Endothelial cell (in vitro differentiated cells): ENCODE measurements at regions not wholly inside any gene's neighbourhood (a gene's known extent, or its start where the extent isn't known, plus 50 kb on each side); places are given as distances from the start of the nearest gene placed in this dataset.

Source experiments
- DNase-seq: peaks from one replicate; pipeline ENCODE4 v3.0.0; 2021; ENCODE audit warnings: low spot score
- H3K27ac Mint-ChIP-seq: one replicate; pipeline ENCODE4 v1.8.0; 2021; ENCODE audit warnings: mixed read lengths, inconsistent platforms; ENCODE audit not compliant: unreplicated experiment
- H3K27me3 Mint-ChIP-seq: one replicate; pipeline ENCODE4 v1.8.0; 2021; ENCODE audit warnings: mild to moderate bottlenecking, moderate library complexity, mixed read lengths, inconsistent platforms; ENCODE audit not compliant: unreplicated experiment
- H3K36me3 Mint-ChIP-seq: one replicate; pipeline ENCODE4 v1.8.0; 2021; ENCODE audit warnings: mild to moderate bottlenecking, low read depth, mixed read lengths, inconsistent platforms; ENCODE audit not compliant: unreplicated experiment
- H3K4me1 Mint-ChIP-seq: one replicate; pipeline ENCODE4 v1.8.0; 2021; ENCODE audit warnings: mild to moderate bottlenecking, mixed read lengths, inconsistent platforms; ENCODE audit not compliant: unreplicated experiment
- H3K4me3 Mint-ChIP-seq: one replicate; pipeline ENCODE4 v1.8.0; 2021; ENCODE audit warnings: mild to moderate bottlenecking, mixed read lengths, inconsistent platforms; ENCODE audit not compliant: unreplicated experiment
- H3K9me3 Mint-ChIP-seq: one replicate; pipeline ENCODE4 v1.8.0; 2021; ENCODE audit warnings: mixed read lengths, inconsistent platforms; ENCODE audit not compliant: unreplicated experiment
- TF ChIP-seq, protein P1 (sequence below): fragments of 200-600 bp; sonication (generic); IDR thresholded peaks from one replicate; pipeline ENCODE4 v1.5.0; 2021; ENCODE audit warnings: antibody characterized with exemption; ENCODE audit not compliant: unreplicated experiment

DNA sequence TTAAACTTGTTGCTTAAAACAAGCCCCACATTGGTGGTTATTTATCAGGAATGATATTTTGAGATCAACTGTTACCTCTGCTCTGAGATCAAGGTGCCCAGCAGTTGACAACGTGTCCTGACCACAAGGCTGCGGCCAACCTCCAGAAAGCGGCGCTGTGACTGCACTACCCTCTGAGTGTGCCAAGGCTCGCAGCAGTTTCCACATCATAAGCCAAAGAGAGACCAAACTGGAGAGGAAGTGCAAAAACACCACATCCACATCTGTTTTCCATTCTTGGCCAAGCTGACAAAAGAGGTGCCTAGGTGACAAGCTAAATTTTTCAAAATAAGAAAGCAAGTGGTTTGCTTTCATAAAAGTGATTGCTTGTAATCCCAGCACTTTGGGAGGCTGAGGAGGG lies 410.8 kb upstream of the POU3F3 start:
- no peak overlapping the region for H3K4me3 Mint-ChIP-seq
- H3K9me3 Mint-ChIP-seq, result no peaks in the 10 kb centered on the region
- peaks cover under 1% of the 10 kb centered on the region for H3K4me1 Mint-ChIP-seq
- H3K27ac Mint-ChIP-seq, result no peak overlapping the region
- no peak for DNase-seq
- H3K36me3 Mint-ChIP-seq, result no peaks in the 10 kb centered on the region
- TF ChIP-seq, protein P1, sequence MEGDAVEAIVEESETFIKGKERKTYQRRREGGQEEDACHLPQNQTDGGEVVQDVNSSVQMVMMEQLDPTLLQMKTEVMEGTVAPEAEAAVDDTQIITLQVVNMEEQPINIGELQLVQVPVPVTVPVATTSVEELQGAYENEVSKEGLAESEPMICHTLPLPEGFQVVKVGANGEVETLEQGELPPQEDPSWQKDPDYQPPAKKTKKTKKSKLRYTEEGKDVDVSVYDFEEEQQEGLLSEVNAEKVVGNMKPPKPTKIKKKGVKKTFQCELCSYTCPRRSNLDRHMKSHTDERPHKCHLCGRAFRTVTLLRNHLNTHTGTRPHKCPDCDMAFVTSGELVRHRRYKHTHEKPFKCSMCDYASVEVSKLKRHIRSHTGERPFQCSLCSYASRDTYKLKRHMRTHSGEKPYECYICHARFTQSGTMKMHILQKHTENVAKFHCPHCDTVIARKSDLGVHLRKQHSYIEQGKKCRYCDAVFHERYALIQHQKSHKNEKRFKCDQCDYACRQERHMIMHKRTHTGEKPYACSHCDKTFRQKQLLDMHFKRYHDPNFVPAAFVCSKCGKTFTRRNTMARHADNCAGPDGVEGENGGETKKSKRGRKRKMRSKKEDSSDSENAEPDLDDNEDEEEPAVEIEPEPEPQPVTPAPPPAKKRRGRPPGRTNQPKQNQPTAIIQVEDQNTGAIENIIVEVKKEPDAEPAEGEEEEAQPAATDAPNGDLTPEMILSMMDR, result no peak
- peaks cover 2% of the 10 kb centered on the region for H3K27me3 Mint-ChIP-seq

DNA sequence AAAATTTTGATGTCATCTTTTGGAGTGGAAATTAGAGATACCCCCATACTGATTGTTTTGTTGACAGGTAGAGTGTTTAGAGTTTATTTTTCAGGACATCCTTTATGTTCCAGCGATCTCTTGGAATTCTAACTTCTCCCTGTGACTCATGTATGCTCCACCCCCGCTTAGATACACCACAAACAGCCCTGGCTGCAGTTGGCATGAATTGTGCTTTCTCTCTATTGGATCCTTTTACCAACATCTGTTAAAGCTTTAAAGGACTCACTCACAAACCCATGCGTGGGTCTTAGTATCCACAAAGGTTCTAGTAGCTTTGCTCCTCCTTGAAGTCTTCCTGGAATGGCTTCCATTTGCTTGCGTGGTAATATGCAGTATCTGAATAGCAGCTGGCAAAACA lies 409.5 kb upstream of the POU3F3 start:
- DNase-seq, result no peak
- H3K27me3 Mint-ChIP-seq, result peaks cover 2% of the 10 kb centered on the region

DNA sequence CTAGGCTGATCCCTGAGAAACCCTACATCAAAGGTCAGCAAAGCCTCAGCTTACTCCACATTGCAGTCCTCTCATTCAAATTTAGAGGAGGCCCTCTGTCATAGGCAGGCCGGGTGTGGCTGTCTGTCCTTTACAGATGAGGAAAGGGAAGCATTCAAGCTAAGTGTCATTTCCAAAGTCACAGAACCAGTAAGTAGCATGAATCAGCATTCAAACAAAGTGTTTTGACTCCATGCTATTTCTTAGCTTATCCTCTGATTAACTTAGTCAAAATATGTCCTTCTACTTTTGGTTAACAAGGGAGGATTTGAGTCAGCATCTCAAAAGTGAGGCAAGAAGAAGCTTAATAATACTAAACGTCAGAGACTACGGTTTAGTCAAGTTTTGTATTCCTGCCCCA lies 409.0 kb upstream of the POU3F3 start:
- H3K27me3 Mint-ChIP-seq, result peaks cover 3% of the 10 kb centered on the region
- H3K9me3 Mint-ChIP-seq, result no peaks in the 10 kb centered on the region
- no peak overlapping the region for H3K27ac Mint-ChIP-seq
- no peaks in the 10 kb centered on the region for H3K36me3 Mint-ChIP-seq
- no peak for DNase-seq
- TF ChIP-seq, protein P1, result no peak
- H3K4me3 Mint-ChIP-seq, result no peak overlapping the region
- peaks cover 14% of the 10 kb centered on the region for H3K4me1 Mint-ChIP-seq

More for the DNA sequence above, 409.5 kb upstream of the POU3F3 start:
- Mint-ChIP-seq H3K27ac (no peak overlapping the region), H3K9me3 (no peaks in the 10 kb centered on the region), H3K4me3 (no peak overlapping the region), H3K36me3 (no peaks in the 10 kb centered on the region), H3K4me1 (peaks cover 10% of the 10 kb centered on the region)
- TF ChIP-seq, protein P1, result no peak

DNA sequence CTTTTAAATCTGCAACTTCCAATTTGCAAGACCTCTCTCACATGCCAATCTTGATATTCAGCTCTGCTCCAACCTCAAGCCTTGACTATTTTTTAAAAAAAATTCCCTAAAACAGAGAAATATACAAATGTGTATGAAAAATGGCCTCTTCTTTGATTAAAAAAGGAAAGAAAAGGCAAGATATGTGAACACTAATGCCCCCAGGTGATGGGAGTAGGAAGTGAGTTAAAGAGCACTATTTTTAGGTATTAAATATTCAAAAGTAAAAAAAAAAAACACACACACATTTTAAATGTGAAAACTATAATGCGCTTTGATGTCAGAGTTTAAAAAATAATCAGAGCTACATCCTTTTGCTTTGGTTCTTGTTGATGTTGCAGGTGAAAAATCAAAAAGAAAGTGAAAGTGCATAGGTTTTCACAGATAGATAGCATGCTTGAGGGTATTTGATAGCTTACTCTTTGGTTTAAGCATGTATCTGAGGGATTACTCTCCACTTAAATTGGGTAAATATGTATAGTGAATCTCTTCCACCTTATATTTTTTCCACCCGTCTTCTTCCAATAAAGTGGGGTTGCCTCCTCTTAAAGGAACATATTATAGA lies 406.0 kb upstream of the POU3F3 start:
- Mint-ChIP-seq H3K4me1 (peaks cover 18% of the 10 kb centered on the region), H3K27me3 (peaks cover 3% of the 10 kb centered on the region), H3K4me3 (no peak overlapping the region), H3K36me3 (no peaks in the 10 kb centered on the region), H3K27ac (no peak overlapping the region), H3K9me3 (no peaks in the 10 kb centered on the region)
- no peak for DNase-seq
- TF ChIP-seq, protein P1, result peak; percentile 47

DNA sequence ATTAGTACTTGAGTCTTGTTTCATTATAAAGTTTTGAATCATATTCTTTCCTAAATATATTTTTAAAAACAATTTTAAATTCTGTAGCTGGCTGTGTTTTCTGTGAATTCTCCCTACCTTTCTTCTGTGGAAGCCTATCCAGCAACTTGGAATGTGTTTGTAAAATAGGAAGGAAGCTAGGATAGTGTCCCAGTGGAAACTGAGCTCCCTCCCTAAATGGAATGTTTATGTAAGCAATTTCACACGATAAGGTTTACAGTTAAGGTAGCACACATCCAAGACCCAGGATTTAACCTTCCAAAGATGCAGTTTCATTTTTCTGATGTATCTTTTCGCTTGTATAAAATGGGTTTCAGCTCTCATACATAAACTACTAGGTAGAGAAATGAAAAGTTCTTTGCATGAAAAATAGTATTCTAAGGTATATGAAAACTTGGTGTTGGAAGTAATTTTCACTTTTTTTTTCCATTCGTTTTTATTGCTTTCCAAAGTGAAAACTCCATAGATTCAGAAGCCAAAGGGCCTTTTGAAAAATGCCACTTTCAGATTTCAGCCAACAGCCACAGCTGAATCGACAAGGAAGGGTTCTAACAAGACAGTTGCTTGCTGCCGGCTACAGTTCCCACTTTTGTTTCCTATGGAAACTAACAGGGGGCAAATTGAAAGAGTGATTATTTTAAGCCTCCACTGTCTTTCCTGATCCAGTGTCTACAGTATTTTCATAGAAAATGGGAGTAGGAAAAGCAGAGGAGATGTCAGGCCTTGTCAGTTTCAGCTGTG lies 405.1 kb upstream of the POU3F3 start:
- H3K4me3 Mint-ChIP-seq, result no peak overlapping the region
- H3K27me3 Mint-ChIP-seq, result peaks cover 3% of the 10 kb centered on the region
- no peak for DNase-seq
- H3K9me3 Mint-ChIP-seq, result no peaks in the 10 kb centered on the region
- TF ChIP-seq, protein P1, result no peak
- H3K36me3 Mint-ChIP-seq, result no peaks in the 10 kb centered on the region
- H3K4me1 Mint-ChIP-seq, result peaks cover 18% of the 10 kb centered on the region
- no peak overlapping the region for H3K27ac Mint-ChIP-seq
